Naive thymus-derived CD4-positive, alpha-beta T cell (primary cell): ENCODE measurements at regions not wholly inside any gene's neighbourhood (a gene's known extent, or its start where the extent isn't known, plus 50 kb on each side); places are given as distances from the start of the nearest gene placed in this dataset.

Source experiments
- ATAC-seq: fragments of 150-1000 bp; cut with Tn5 transposase; 2 replicates; pipeline ENCODE4 v1.10.0; 2021; ENCODE audit warnings: mild to moderate bottlenecking, moderate library complexity
- CTCF ChIA-PET: fragments of 350-600 bp; sonication (Branson Sonifier 250); formaldehyde crosslinking; loops from one replicate; lab custom pipeline; 2021; ENCODE audit warnings: antibody characterized with exemption; lab: Charles Lee
- POLR2A ChIA-PET: fragments of 350-600 bp; sonication (Branson Sonifier 250); formaldehyde crosslinking; loops from one replicate; lab custom pipeline; 2021; ENCODE audit warnings: antibody characterized with exemption, inconsistent platforms; lab: Charles Lee
- DNase-seq, 9 donors: peaks; one replicate each; pipeline versions ENCODE4 v3.0.0 to v3.0.0-alpha.2; 2020 to 2022; ENCODE audit warnings: mixed read lengths in 1 of 9
- H3K27ac ChIP-seq: one replicate; pipeline ENCODE4 v1.7.0; 2013; ENCODE audit warnings: mild to moderate bottlenecking, low read depth, low read length, moderate library complexity
- H3K27me3 ChIP-seq, 2 donors: one replicate each; pipeline ENCODE4 v1.7.0; 2013; ENCODE audit warnings: low read length in 2 of 2, mild to moderate bottlenecking in 2 of 2, moderate library complexity in 2 of 2; ENCODE audit not compliant: control insufficient read depth in 2 of 2, insufficient read depth in 2 of 2
- H3K36me3 ChIP-seq, 3 experiments: 1 replicate in 2 of 3; 2 replicates in 1 of 3; pipeline ENCODE4 v1.7.0; 2013; ENCODE audit warnings: low read length in 3 of 3, mild to moderate bottlenecking in 3 of 3, moderate library complexity in 1 of 3; ENCODE audit not compliant: insufficient read depth in 3 of 3, control insufficient read depth in 2 of 3
- H3K4me1 ChIP-seq, 2 donors: one replicate each; pipeline ENCODE4 v1.7.0; 2013; ENCODE audit warnings: low read length in 2 of 2, mild to moderate bottlenecking in 2 of 2, moderate library complexity in 1 of 2; ENCODE audit not compliant: control insufficient read depth in 2 of 2, insufficient read depth in 2 of 2
- H3K4me3 ChIP-seq: 2 replicates; pipeline ENCODE4 v1.7.0; 2013; ENCODE audit warnings: mild to moderate bottlenecking, low read length
- H3K9me3 ChIP-seq, 3 experiments: 1 replicate in 2 of 3; 2 replicates in 1 of 3; pipeline ENCODE4 v1.7.0; 2013; ENCODE audit warnings: low read length in 3 of 3; ENCODE audit not compliant: control insufficient read depth in 2 of 3
- H3K27ac Mint-ChIP-seq, 9 donors: one replicate each; pipeline ENCODE4 v1.8.0; 2020 to 2022; ENCODE audit warnings: mixed read lengths in 9 of 9, mild to moderate bottlenecking in 8 of 9, moderate library complexity in 5 of 9, inconsistent platforms in 2 of 9
- H3K27me3 Mint-ChIP-seq, 5 donors: one replicate each; pipeline ENCODE4 v1.8.0; 2021 to 2022; ENCODE audit warnings: mixed read lengths in 5 of 5, mild to moderate bottlenecking in 1 of 5
- H3K36me3 Mint-ChIP-seq, 5 donors: one replicate each; pipeline ENCODE4 v1.8.0; 2020 to 2022; ENCODE audit warnings: mixed read lengths in 5 of 5, mild to moderate bottlenecking in 3 of 5, inconsistent platforms in 1 of 5
- H3K4me1 Mint-ChIP-seq, 7 donors: one replicate each; pipeline ENCODE4 v1.8.0; 2020 to 2022; ENCODE audit warnings: mixed read lengths in 7 of 7, mild to moderate bottlenecking in 3 of 7, inconsistent platforms in 1 of 7
- H3K4me3 Mint-ChIP-seq, 10 donors: one replicate each; pipeline ENCODE4 v1.8.0; 2020 to 2022; ENCODE audit warnings: mild to moderate bottlenecking in 10 of 10, mixed read lengths in 10 of 10, moderate library complexity in 6 of 10, inconsistent platforms in 2 of 10
- H3K9me3 Mint-ChIP-seq, 11 donors: one replicate each; pipeline ENCODE4 v1.8.0; 2020 to 2022; ENCODE audit warnings: mixed read lengths in 11 of 11, mild to moderate bottlenecking in 4 of 11, inconsistent platforms in 1 of 11, moderate library complexity in 1 of 11
- intact Hi-C, 2 donors: fragments of 100-400 bp; cut with micrococcal nuclease; formaldehyde crosslinking; loops; one replicate each; pipeline ENCODE4 v1.15.1; 2023

DNA sequence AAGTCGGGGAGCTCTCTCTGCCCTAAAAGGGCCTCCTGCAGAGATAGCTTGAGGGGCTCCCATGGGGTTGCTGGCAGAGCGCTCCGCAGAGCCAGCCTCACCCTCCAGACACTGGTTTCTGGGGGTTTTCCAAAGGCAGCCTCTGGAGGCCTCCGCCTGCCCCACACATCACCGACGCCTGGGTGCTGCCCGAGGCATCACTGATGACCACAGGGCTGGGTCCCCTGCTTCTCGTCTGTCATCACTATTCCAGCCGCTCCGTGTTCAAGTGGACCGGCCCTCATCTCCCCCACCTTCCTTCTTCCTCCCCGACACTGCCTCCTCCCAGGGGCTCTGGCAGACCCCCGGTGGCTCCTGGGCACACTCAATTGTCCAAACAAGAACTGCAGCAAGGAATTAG lies 64.1 kb upstream of the IRX4 start:
- DNase-seq (no peak), ATAC-seq (no peak)
- Mint-ChIP-seq H3K27me3 (peaks cover 11 to 66% (median 30%) of the 10 kb centered on the region in 5 donors), H3K4me3 (no peak overlapping the region), H3K9me3 (peaks cover 0 to 6% (median 0%) of the 10 kb centered on the region in 11 donors), H3K27ac (no peak overlapping the region), H3K36me3 (peaks cover 0 to 4% (median 0%) of the 10 kb centered on the region in 5 donors), H3K4me1 (peaks cover 0 to 3% (median 0%) of the 10 kb centered on the region in 7 donors)
- Histone ChIP-seq H3K36me3 (no peaks in the 10 kb centered on the region), H3K4me1 (no peaks in the 10 kb centered on the region), H3K27me3 (no peaks in the 10 kb centered on the region), H3K4me3 (no peak overlapping the region), H3K27ac (no peak overlapping the region), H3K9me3 (no peaks in the 10 kb centered on the region)
- intact Hi-C loops, result no loop called here
- ChIA-PET POLR2A (no interaction called here), CTCF (no interaction called here)

DNA sequence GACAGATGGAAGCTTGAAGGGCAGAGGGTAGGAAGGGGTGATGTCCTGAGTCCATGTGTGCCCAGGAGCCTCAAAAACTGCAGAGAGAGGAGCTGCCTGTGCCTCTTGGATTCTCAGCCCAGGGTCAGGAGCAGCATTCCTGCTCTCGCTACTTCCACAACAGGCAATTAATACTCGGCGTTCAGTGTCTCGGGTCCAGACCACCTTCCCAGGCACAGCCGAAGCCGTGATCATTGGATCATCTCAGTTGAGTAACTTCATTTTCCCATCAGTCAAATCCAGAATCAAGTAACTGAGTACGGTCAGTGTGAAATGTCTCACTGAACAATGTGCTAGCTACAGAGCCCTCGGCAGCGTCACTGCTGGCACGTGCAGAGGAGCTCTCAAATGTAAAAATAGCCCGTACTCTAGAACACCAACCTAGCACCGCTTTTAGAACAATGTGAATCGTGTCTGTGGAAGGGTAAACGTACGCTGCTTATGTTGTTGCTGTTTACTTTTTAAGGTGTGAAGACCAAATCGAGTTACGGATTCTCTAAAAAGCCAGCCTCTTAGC lies 63.5 kb upstream of the IRX4 start:
- no peak overlapping the region for H3K27ac Mint-ChIP-seq
- peaks cover 0 to 4% (median 0%) of the 10 kb centered on the region in 5 donors for H3K36me3 Mint-ChIP-seq
- ATAC-seq (no peak), DNase-seq (no peak)
- CTCF ChIA-PET, result no interaction called here
- Histone ChIP-seq H3K4me3 (no peak overlapping the region), H3K36me3 (no peaks in the 10 kb centered on the region), H3K27me3 (no peaks in the 10 kb centered on the region), H3K9me3 (no peaks in the 10 kb centered on the region), H3K27ac (no peak overlapping the region), H3K4me1 (no peaks in the 10 kb centered on the region)
- peaks cover 0 to 3% (median 0%) of the 10 kb centered on the region in 11 donors for H3K9me3 Mint-ChIP-seq
- H3K27me3 Mint-ChIP-seq, result peaks cover 7 to 60% (median 26%) of the 10 kb centered on the region in 5 donors
- POLR2A ChIA-PET, result no interaction called here
- no peak overlapping the region for H3K4me3 Mint-ChIP-seq
- intact Hi-C loops, result no loop called here
- H3K4me1 Mint-ChIP-seq, result peaks cover 0 to 3% (median 0%) of the 10 kb centered on the region in 7 donors

DNA sequence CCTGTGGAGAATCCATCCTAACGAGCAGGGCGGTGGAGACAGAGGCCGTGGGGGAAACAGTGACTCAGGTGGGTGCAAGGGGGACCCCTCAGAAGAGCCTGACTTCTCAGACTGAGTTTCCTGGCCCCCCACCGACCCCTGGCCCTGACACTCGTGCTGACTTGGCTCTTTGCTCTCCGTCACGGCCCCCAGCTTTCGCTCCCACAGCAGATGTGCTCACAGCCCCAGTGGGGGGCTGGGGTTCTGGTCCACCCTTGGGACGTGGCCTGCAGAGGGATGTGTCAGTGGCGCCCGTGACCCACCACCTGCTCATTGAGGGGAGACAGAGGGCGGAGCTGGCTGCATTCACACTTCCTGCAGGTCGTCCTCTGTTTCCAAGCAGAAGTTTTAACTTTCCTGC lies 62.9 kb upstream of the IRX4 start:
- Histone ChIP-seq H3K27ac (no peak overlapping the region), H3K4me3 (no peak overlapping the region), H3K9me3 (no peaks in the 10 kb centered on the region), H3K36me3 (no peaks in the 10 kb centered on the region), H3K4me1 (no peaks in the 10 kb centered on the region), H3K27me3 (no peaks in the 10 kb centered on the region)
- POLR2A ChIA-PET, result no interaction called here
- no peak for ATAC-seq
- DNase-seq, result no peak
- Mint-ChIP-seq H3K27me3 (peaks cover 5 to 59% (median 26%) of the 10 kb centered on the region in 5 donors), H3K27ac (no peak overlapping the region), H3K9me3 (peaks cover 0 to 3% (median 0%) of the 10 kb centered on the region in 11 donors), H3K4me3 (no peak overlapping the region), H3K36me3 (peaks cover 0 to 4% (median 0%) of the 10 kb centered on the region in 5 donors), H3K4me1 (no peaks in the 10 kb centered on the region)
- intact Hi-C loops, result no loop called here
- CTCF ChIA-PET, result no interaction called here

DNA sequence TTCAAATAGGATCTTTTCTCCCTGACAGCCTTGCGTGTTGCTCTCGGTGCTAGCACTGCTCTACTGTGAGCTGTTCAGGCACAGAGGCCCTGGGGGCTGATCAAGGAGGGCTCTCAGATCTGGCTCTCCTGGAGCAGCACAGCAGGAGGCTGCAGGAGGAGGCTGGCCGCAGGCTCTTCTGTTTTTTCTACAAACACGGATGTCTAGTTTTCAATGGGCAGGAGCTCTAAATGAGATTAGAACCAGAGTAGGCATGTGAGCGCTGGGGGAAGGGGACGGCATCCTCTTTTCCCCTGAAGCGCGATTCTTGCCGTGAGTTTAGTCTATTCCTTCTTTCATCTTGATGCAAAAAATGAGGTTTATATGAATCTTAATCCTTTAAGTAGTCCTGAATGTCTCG lies 61.7 kb upstream of the IRX4 start:
- no peak for DNase-seq

DNA sequence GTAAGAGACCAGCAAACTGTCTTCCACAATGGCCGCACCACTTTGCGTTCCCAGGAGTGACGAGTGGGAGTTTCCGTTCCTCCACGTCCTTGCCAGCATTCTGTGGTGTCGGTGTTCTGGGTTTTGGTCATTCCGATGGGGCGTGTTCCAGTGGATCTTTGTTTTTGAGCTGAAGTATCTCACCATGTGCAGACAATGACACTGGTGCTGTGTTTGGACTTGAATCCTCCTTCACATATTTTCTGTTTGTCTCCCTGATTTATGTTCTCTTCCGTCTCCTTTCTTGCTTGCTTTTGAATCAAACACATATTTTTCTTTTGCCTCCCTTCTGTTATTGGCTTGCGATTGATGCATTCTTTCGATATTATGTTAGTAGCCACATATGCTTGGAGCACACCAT lies 60.8 kb upstream of the IRX4 start:
- no peak overlapping the region for H3K27ac Mint-ChIP-seq
- DNase-seq (no peak), ATAC-seq (no peak)
- intact Hi-C loops, result no loop called here
- no peaks in the 10 kb centered on the region for H3K4me1 Mint-ChIP-seq
- H3K36me3 ChIP-seq, result no peaks in the 10 kb centered on the region
- no peak overlapping the region for H3K27ac ChIP-seq
- H3K9me3 ChIP-seq, result no peaks in the 10 kb centered on the region
- POLR2A ChIA-PET, result no interaction called here
- peaks cover 0 to 4% (median 0%) of the 10 kb centered on the region in 5 donors for H3K36me3 Mint-ChIP-seq
- H3K27me3 Mint-ChIP-seq, result peaks cover 5 to 53% (median 22%) of the 10 kb centered on the region in 5 donors
- CTCF ChIA-PET, result no interaction called here
- H3K9me3 Mint-ChIP-seq, result peaks cover 0 to 3% (median 0%) of the 10 kb centered on the region in 11 donors
- no peak overlapping the region for H3K4me3 Mint-ChIP-seq
- no peaks in the 10 kb centered on the region for H3K27me3 ChIP-seq
- no peaks in the 10 kb centered on the region for H3K4me1 ChIP-seq
- H3K4me3 ChIP-seq, result no peak overlapping the region

More for the DNA sequence above, 61.7 kb upstream of the IRX4 start:
- Histone ChIP-seq H3K36me3 (no peaks in the 10 kb centered on the region), H3K27me3 (no peaks in the 10 kb centered on the region), H3K4me3 (no peak overlapping the region), H3K4me1 (no peaks in the 10 kb centered on the region), H3K27ac (no peak overlapping the region), H3K9me3 (no peaks in the 10 kb centered on the region)
- ChIA-PET POLR2A (no interaction called here), CTCF (no interaction called here)
- H3K36me3 Mint-ChIP-seq, result peaks cover 0 to 4% (median 0%) of the 10 kb centered on the region in 5 donors
- H3K27ac Mint-ChIP-seq, result no peak overlapping the region
- ATAC-seq, result no peak
- H3K4me1 Mint-ChIP-seq, result no peaks in the 10 kb centered on the region
- no peak overlapping the region for H3K4me3 Mint-ChIP-seq
- H3K9me3 Mint-ChIP-seq, result peaks cover 0 to 3% (median 0%) of the 10 kb centered on the region in 11 donors
- intact Hi-C loops, result no loop called here
- H3K27me3 Mint-ChIP-seq, result peaks cover 5 to 51% (median 22%) of the 10 kb centered on the region in 5 donors

DNA sequence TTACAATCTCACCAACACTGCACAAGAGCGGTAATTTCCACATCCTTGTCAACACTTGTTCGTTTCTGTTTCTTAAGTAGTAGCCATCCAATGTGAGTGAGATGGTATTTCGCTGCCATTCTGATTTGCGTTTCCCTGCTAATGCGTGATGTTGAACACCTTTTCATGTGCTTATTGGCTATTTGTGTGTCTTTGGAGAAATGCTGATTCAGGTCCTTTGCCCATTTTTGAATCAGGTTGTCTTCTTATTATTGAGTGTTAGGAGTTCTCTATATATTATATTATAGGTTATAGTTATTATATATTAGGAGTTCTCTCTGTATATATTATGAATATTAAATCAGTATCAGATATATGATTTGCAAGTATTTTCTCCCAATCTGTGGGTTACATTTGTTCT lies 59.9 kb upstream of the IRX4 start:
- Mint-ChIP-seq H3K4me1 (no peaks in the 10 kb centered on the region), H3K27ac (no peak overlapping the region), H3K36me3 (peaks cover 0 to 4% (median 0%) of the 10 kb centered on the region in 5 donors), H3K4me3 (no peak overlapping the region), H3K9me3 (peaks cover 0 to 3% (median 0%) of the 10 kb centered on the region in 11 donors), H3K27me3 (peaks cover 5 to 54% (median 22%) of the 10 kb centered on the region in 5 donors)
- ChIA-PET POLR2A (no interaction called here), CTCF (no interaction called here)
- Histone ChIP-seq H3K4me3 (no peak overlapping the region), H3K36me3 (no peaks in the 10 kb centered on the region), H3K27ac (no peak overlapping the region), H3K9me3 (no peaks in the 10 kb centered on the region), H3K4me1 (no peaks in the 10 kb centered on the region), H3K27me3 (no peaks in the 10 kb centered on the region)
- DNase-seq (no peak), ATAC-seq (no peak)
- intact Hi-C loops, result no loop called here

DNA sequence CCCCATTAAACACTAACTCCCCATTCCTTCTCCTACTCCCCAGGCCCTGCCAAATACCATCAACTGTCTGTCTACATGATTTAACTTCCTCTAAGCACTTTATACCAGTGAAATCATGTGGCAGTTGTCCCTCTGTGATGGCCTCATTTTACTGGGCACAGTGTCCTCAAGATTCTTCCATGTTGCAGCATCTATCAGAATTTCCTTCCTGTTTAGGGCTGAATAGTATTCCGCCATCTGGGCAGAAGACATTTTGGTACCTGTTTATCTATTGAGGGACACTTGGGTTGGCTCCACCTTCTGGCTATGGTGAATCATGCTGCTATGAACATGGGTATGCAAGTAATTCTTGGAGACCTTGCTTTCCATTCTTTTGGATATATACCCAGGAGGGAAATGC lies 59.4 kb upstream of the IRX4 start:
- H3K9me3 Mint-ChIP-seq, result peaks cover 0 to 3% (median 0%) of the 10 kb centered on the region in 11 donors
- no peak overlapping the region for H3K4me3 ChIP-seq
- ATAC-seq (no peak), DNase-seq (no peak)
- H3K36me3 ChIP-seq, result no peaks in the 10 kb centered on the region
- H3K4me3 Mint-ChIP-seq, result no peak overlapping the region
- intact Hi-C loops, result no loop called here
- H3K36me3 Mint-ChIP-seq, result peaks cover 0 to 4% (median 0%) of the 10 kb centered on the region in 5 donors
- H3K9me3 ChIP-seq, result no peaks in the 10 kb centered on the region
- CTCF ChIA-PET, result no interaction called here
- no peaks in the 10 kb centered on the region for H3K27me3 ChIP-seq
- POLR2A ChIA-PET, result no interaction called here
- H3K27ac Mint-ChIP-seq, result no peak overlapping the region
- H3K4me1 ChIP-seq, result no peaks in the 10 kb centered on the region
- H3K4me1 Mint-ChIP-seq, result no peaks in the 10 kb centered on the region
- peaks cover 5 to 58% (median 21%) of the 10 kb centered on the region in 5 donors for H3K27me3 Mint-ChIP-seq
- H3K27ac ChIP-seq, result no peak overlapping the region
